ENCODE measurements at regions not wholly inside any gene's neighbourhood (a gene's known extent, or its start where the extent isn't known, plus 50 kb on each side); places are given as distances from the start of the nearest gene placed in this dataset.

- no peak for TF ChIP-seq CTCF (IDR thresholded peaks at IDR 0.05)
- no peak for TF ChIP-seq POLR2A (IDR thresholded peaks at IDR 0.05)
Observed at GRCh38 chr7:32346253-32346652, 143.9 kb downstream of the LSM5 start.

All from vagina (tissue), 2 donors.